WTC11 (cell line): ENCODE measurements at regions not wholly inside any gene's neighbourhood (a gene's known extent, or its start where the extent isn't known, plus 50 kb on each side); places are given as distances from the start of the nearest gene placed in this dataset.

Experiments
- ATAC-seq: fragments of 200-7000 bp; cut with Tn5 transposase; 2 replicates; pipeline ENCODE4 v1.10.0; 2021; ENCODE audit warnings: mild to moderate bottlenecking, moderate library complexity
- CTCF ChIA-PET: fragments of 300-600 bp; sonication (Branson Sonifier 250); formaldehyde crosslinking; loops from one replicate; lab custom pipeline; 2021; ENCODE audit warnings: antibody characterized with exemption; lab: Charles Lee
- POLR2A ChIA-PET: fragments of 350-600 bp; sonication (Branson Sonifier 250); formaldehyde crosslinking; loops from one replicate; lab custom pipeline; 2021; ENCODE audit warnings: antibody characterized with exemption; lab: Charles Lee
- DNase-seq: peaks from one replicate; pipeline ENCODE4 v3.0.0; 2021; ENCODE audit warnings: low spot score
- H3K27ac Mint-ChIP-seq: 2 replicates; pipeline ENCODE4 v1.8.0; 2021; ENCODE audit warnings: mixed read lengths
- H3K27me3 Mint-ChIP-seq: 2 replicates; pipeline ENCODE4 v1.8.0; 2021; ENCODE audit warnings: low read depth, mild to moderate bottlenecking, moderate library complexity, mixed read lengths
- H3K36me3 Mint-ChIP-seq: 2 replicates; pipeline ENCODE4 v1.8.0; 2021; ENCODE audit warnings: mixed read lengths
- H3K4me1 Mint-ChIP-seq: 2 replicates; pipeline ENCODE4 v1.8.0; 2022; ENCODE audit warnings: mixed read lengths
- H3K4me3 Mint-ChIP-seq: 2 replicates; pipeline ENCODE4 v1.8.0; 2021; ENCODE audit warnings: mild to moderate bottlenecking, moderate library complexity, mixed read lengths
- H3K9me3 Mint-ChIP-seq: 2 replicates; pipeline ENCODE4 v1.8.0; 2021; ENCODE audit warnings: mixed read lengths
- FOXP4 ChIP-seq: sonication (generic); formaldehyde crosslinking; IDR thresholded peaks from 2 replicates; pipeline ENCODE4 v1.8.0; 2022; ENCODE audit warnings: mild to moderate bottlenecking, missing genetic modification reagents
- HMGXB4 ChIP-seq: sonication (generic); formaldehyde crosslinking; IDR thresholded peaks from 2 replicates; pipeline ENCODE4 v1.8.1; 2023; ENCODE audit warnings: mild to moderate bottlenecking, moderate library complexity, missing genetic modification reagents
- NR2C2 ChIP-seq: sonication (generic); formaldehyde crosslinking; IDR thresholded peaks from 2 replicates; pipeline ENCODE4 v1.8.0; 2022; ENCODE audit warnings: mild to moderate bottlenecking, missing genetic modification reagents
- OVOL2 ChIP-seq: fragments of 250-450 bp; sonication (Bioruptor Pico); IDR thresholded peaks from 2 replicates; pipeline ENCODE4 v1.9.0; 2021; ENCODE audit warnings: mild to moderate bottlenecking, borderline replicate concordance
- RELA ChIP-seq: sonication (generic); formaldehyde crosslinking; IDR thresholded peaks from 2 replicates; pipeline ENCODE4 v1.8.1; 2022; ENCODE audit warnings: missing genetic modification reagents, mild to moderate bottlenecking, borderline replicate concordance
- SMAD3 ChIP-seq: sonication (generic); formaldehyde crosslinking; IDR thresholded peaks from 2 replicates; pipeline ENCODE4 v1.8.0; 2022; ENCODE audit warnings: missing genetic modification reagents, mild to moderate bottlenecking, borderline replicate concordance
- SOX15 ChIP-seq: fragments of 250-450 bp; sonication (Bioruptor Pico); IDR thresholded peaks from 2 replicates; pipeline ENCODE4 v1.9.0; 2021; ENCODE audit warnings: mild to moderate bottlenecking
- TP53 ChIP-seq: sonication (generic); formaldehyde crosslinking; IDR thresholded peaks from 2 replicates; pipeline ENCODE4 v1.8.1; 2023; ENCODE audit warnings: mild to moderate bottlenecking, missing genetic modification reagents
- ZBTB21 ChIP-seq: sonication (generic); formaldehyde crosslinking; IDR thresholded peaks from 2 replicates; pipeline ENCODE4 v1.8.1; 2023; ENCODE audit warnings: mild to moderate bottlenecking, missing genetic modification reagents, borderline replicate concordance
- ZNF423 ChIP-seq: fragments of 250-450 bp; sonication (Bioruptor Pico); IDR thresholded peaks from 2 replicates; pipeline ENCODE4 v2.1.2; 2022; ENCODE audit warnings: mild to moderate bottlenecking, moderate library complexity
- ZNF532 ChIP-seq: fragments of 250-450 bp; sonication (Bioruptor Pico); IDR thresholded peaks from 2 replicates; pipeline ENCODE4 v1.9.0; 2021; ENCODE audit warnings: mild to moderate bottlenecking, borderline replicate concordance
- TF ChIP-seq, protein P1 (sequence below): sonication (generic); formaldehyde crosslinking; IDR thresholded peaks from 2 replicates; pipeline ENCODE4 v1.8.1; 2022; ENCODE audit warnings: low read depth, mild to moderate bottlenecking, moderate library complexity, missing genetic modification reagents, borderline replicate concordance
- TF ChIP-seq, protein P2 (sequence below): sonication (generic); formaldehyde crosslinking; IDR thresholded peaks from 2 replicates; pipeline ENCODE4 v1.8.0; 2022; ENCODE audit warnings: mild to moderate bottlenecking, missing genetic modification reagents
- TF ChIP-seq, protein P3 (sequence below): sonication (generic); formaldehyde crosslinking; IDR thresholded peaks from 2 replicates; pipeline ENCODE4 v1.8.1; 2022; ENCODE audit warnings: mild to moderate bottlenecking, missing genetic modification reagents, moderate library complexity, borderline replicate concordance

GRCh38 chr16:64311241-64311640 lies 810.6 kb downstream of the CDH11 start (continued):
- TF ChIP-seq, protein P1, sequence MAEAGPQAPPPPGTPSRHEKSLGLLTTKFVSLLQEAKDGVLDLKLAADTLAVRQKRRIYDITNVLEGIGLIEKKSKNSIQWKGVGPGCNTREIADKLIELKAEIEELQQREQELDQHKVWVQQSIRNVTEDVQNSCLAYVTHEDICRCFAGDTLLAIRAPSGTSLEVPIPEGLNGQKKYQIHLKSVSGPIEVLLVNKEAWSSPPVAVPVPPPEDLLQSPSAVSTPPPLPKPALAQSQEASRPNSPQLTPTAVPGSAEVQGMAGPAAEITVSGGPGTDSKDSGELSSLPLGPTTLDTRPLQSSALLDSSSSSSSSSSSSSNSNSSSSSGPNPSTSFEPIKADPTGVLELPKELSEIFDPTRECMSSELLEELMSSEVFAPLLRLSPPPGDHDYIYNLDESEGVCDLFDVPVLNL (CRISPR knock-in tag): no peak
- TF ChIP-seq SOX15 (no peak), HMGXB4 (CRISPR knock-in tag) (no peak)
- TF ChIP-seq, all 79 proteins: peak for 0

DNA sequence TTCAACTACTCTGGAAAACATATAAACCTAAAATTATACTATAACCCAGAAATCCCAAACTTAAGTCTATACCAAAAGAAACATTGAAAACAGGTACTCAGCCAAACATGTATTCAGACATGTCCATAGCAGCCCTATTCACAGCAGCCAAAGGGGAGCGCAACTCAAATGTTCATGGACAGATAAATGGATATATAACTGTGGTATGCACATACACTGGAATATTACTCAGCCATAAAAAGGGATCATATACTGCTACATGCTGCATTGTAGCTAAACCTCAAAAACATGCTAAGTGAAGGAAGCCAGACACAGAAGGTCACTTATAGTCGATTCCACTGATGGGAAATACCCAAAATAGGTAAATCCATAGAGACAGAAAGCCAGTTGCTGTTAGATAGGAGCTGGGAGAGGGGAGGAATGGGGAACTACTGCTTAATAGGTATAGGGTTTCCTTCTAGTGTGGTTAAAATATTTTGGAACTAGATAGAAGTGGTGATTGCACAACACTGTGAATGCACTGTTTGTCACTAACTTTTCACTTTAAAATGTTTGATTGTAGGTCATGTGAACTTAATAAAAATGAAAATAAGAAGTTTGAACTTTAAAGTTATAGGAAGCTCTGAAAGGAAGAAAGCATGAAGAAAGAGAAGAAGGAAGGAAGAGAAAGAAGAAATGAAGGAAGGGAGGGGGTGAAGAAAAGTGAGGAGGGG lies 812.3 kb downstream of the CDH11 start:
- no peaks in the 10 kb centered on the region for H3K27me3 Mint-ChIP-seq
- no peak overlapping the region for H3K4me3 Mint-ChIP-seq
- H3K4me1 Mint-ChIP-seq: peaks cover 15% of the 10 kb centered on the region
- no peak overlapping the region for H3K27ac Mint-ChIP-seq
- ChIA-PET POLR2A (no interaction called here), CTCF (no interaction called here)
- peaks cover 14% of the 10 kb centered on the region for H3K9me3 Mint-ChIP-seq
- ATAC-seq: no peak
- H3K36me3 Mint-ChIP-seq: peaks cover 8% of the 10 kb centered on the region; the same call in 1 of the 2 replicates
- DNase-seq: no peak
- TF ChIP-seq NR2C2 (no peak), ZNF423 (CRISPR knock-in tag) (no peak), OVOL2 (CRISPR knock-in tag) (no peak), FOXP4 (CRISPR knock-in tag) (no peak), TP53 (CRISPR knock-in tag) (no peak), RELA (CRISPR knock-in tag) (no peak), ZNF532 (no peak), SMAD3 (no peak), ZBTB21 (CRISPR knock-in tag) (no peak)
- TF ChIP-seq, protein P2, sequence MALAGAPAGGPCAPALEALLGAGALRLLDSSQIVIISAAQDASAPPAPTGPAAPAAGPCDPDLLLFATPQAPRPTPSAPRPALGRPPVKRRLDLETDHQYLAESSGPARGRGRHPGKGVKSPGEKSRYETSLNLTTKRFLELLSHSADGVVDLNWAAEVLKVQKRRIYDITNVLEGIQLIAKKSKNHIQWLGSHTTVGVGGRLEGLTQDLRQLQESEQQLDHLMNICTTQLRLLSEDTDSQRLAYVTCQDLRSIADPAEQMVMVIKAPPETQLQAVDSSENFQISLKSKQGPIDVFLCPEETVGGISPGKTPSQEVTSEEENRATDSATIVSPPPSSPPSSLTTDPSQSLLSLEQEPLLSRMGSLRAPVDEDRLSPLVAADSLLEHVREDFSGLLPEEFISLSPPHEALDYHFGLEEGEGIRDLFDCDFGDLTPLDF: no peak
- TF ChIP-seq, protein P3, sequence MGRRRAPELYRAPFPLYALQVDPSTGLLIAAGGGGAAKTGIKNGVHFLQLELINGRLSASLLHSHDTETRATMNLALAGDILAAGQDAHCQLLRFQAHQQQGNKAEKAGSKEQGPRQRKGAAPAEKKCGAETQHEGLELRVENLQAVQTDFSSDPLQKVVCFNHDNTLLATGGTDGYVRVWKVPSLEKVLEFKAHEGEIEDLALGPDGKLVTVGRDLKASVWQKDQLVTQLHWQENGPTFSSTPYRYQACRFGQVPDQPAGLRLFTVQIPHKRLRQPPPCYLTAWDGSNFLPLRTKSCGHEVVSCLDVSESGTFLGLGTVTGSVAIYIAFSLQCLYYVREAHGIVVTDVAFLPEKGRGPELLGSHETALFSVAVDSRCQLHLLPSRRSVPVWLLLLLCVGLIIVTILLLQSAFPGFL (CRISPR knock-in tag): no peak
